Loucy (cell line): ENCODE measurements at regions not wholly inside any gene's neighbourhood (a gene's known extent, or its start where the extent isn't known, plus 50 kb on each side); places are given as distances from the start of the nearest gene placed in this dataset.

Experiments
- CTCF ChIP-seq: fragments of 200-600 bp; sonication (generic); conservative IDR thresholded peaks from 2 replicates; pipeline ENCODE4 v1.5.1; 2014; ENCODE audit warnings: mild to moderate bottlenecking, antibody characterized with exemption, low read length
- EZH2phosphoT487 ChIP-seq: fragments of 200-600 bp; IDR thresholded peaks from 2 replicates; pipeline ENCODE4 v1.6.1; 2018; ENCODE audit warnings: antibody characterized with exemption, mild to moderate bottlenecking, moderate library complexity, borderline replicate concordance

- TF ChIP-seq CTCF (no peak), EZH2phosphoT487 (no peak)
Measured at GRCh38 chr5:123868267-123868666, 356.3 kb downstream of the CSNK1G3 start.
